ENCODE measurements at regions not wholly inside any gene's neighbourhood (a gene's known extent, or its start where the extent isn't known, plus 50 kb on each side); places are given as distances from the start of the nearest gene placed in this dataset.

GRCh38 chr1:62370594-62370993, 51.4 kb upstream of the KANK4 start:
- DNase-seq (ENCODE audit: low spot score) (no peak), ATAC-seq (ENCODE audit: low FRiP score) (no peak)
- TF ChIP-seq, protein P1, sequence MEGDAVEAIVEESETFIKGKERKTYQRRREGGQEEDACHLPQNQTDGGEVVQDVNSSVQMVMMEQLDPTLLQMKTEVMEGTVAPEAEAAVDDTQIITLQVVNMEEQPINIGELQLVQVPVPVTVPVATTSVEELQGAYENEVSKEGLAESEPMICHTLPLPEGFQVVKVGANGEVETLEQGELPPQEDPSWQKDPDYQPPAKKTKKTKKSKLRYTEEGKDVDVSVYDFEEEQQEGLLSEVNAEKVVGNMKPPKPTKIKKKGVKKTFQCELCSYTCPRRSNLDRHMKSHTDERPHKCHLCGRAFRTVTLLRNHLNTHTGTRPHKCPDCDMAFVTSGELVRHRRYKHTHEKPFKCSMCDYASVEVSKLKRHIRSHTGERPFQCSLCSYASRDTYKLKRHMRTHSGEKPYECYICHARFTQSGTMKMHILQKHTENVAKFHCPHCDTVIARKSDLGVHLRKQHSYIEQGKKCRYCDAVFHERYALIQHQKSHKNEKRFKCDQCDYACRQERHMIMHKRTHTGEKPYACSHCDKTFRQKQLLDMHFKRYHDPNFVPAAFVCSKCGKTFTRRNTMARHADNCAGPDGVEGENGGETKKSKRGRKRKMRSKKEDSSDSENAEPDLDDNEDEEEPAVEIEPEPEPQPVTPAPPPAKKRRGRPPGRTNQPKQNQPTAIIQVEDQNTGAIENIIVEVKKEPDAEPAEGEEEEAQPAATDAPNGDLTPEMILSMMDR (IDR thresholded peaks at IDR 0.05) = no peak

GRCh38 chr1:62371375-62371774, 52.1 kb upstream of the KANK4 start:
- DNase-seq (ENCODE audit: low spot score) (no peak), ATAC-seq (ENCODE audit: low FRiP score) (no peak)
- TF ChIP-seq, protein P1 (IDR thresholded peaks at IDR 0.05) = no peak

GRCh38 chr1:62373221-62373620, 54.0 kb upstream of the KANK4 start:
- DNase-seq (ENCODE audit: low spot score) (no peak), ATAC-seq (ENCODE audit: low FRiP score) (no peak)
- TF ChIP-seq, protein P1 (IDR thresholded peaks at IDR 0.05) = no peak

DNA sequence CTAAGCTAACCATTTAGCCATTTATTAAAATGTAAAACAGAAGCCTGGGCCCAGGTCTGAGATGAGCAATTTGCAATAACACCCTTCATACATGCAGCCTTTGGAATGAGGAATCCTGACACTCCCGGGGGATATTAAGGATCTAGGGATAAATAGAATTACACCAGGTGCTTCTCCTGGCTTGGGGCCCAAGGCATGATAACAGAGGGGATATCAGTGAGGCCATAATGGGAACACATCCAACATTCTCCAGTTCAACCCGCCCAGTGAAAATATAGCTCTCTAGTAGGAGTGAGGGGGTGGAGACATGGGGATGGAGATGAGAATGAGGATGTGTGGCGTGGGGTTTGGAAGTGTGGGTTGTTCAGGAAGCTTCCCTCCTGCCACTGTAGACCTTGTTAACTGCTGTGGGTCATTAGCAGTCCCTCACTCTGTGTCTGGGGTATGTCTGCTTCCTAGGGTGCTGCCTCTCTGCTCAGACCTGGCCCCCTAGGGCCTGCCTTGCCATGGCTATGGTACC, 57.9 kb upstream of the KANK4 start:
- no peak for DNase-seq (ENCODE audit: low spot score)
- no peak for ATAC-seq (ENCODE audit: low FRiP score)

GRCh38 chr1:62380181-62380580, 56.7 kb upstream of the USP1 start:
- TF ChIP-seq, protein P1 (IDR thresholded peaks at IDR 0.05) = no peak
- ATAC-seq (ENCODE audit: low FRiP score) (no peak), DNase-seq (ENCODE audit: low spot score) (no peak)

More for the DNA sequence above, 57.9 kb upstream of the KANK4 start:
- TF ChIP-seq, protein P1 (IDR thresholded peaks at IDR 0.05) = no peak

- DNase-seq (ENCODE audit: low spot score) (no peak), ATAC-seq (ENCODE audit: low FRiP score) (no peak)
- TF ChIP-seq, protein P1 (IDR thresholded peaks at IDR 0.05) = no peak
Observed at GRCh38 chr1:62381831-62382657, 54.8 kb upstream of the USP1 start.

GRCh38 chr1:62382658-62382955, 54.2 kb upstream of the USP1 start:
- ATAC-seq (ENCODE audit: low FRiP score) (no peak), DNase-seq (ENCODE audit: low spot score) (no peak)
- TF ChIP-seq, protein P1 (IDR thresholded peaks at IDR 0.05) = no peak

All from omental fat pad (tissue), 3 donors.